Transverse colon (tissue), 4 donors: ENCODE measurements at regions not wholly inside any gene's neighbourhood (a gene's known extent, or its start where the extent isn't known, plus 50 kb on each side); places are given as distances from the start of the nearest gene placed in this dataset.

Experiments
- CTCF ChIP-seq, 5 experiments: fragments of 200-600 bp in 3 of 5; fragments of 450-650 bp in 2 of 5; sonication (generic) in 3 of 5; IDR thresholded peaks; 1 replicate in 2 of 5; 2 replicates in 3 of 5; pipeline ENCODE4 v1.5.1; 2016 to 2017; ENCODE audit warnings: antibody characterized with exemption in 5 of 5, inconsistent platforms in 3 of 5, mild to moderate bottlenecking in 2 of 5, moderate library complexity in 1 of 5
- POLR2AphosphoS5 ChIP-seq, 3 donors: sonication (generic); formaldehyde crosslinking; IDR thresholded peaks; one replicate each; pipeline ENCODE4 v1.6.1; 2016; ENCODE audit warnings: antibody characterized with exemption in 3 of 3

GRCh38 chr2:41908349-41908748, 139.5 kb upstream of the PKDCC start:
- TF ChIP-seq CTCF (IDR thresholded peaks at IDR 0.05), result no peak
- no peak for TF ChIP-seq POLR2AphosphoS5 (IDR thresholded peaks at IDR 0.05)
